ENCODE measurements at regions not wholly inside any gene's neighbourhood (a gene's known extent, or its start where the extent isn't known, plus 50 kb on each side); places are given as distances from the start of the nearest gene placed in this dataset.

GRCh38 chr12:127429551-127430285 is 837.3 kb upstream of the TMEM132C start:
- TF ChIP-seq CTCF (conservative IDR thresholded peaks at IDR 0.05; ENCODE audit: low read depth, low read length) (no peak), EZH2 (IDR thresholded peaks at IDR 0.05; ENCODE audit: low read length, unreplicated experiment) (no peak)

All from PC-3 (cell line).